HL-60 (cell line): ENCODE measurements at regions not wholly inside any gene's neighbourhood (a gene's known extent, or its start where the extent isn't known, plus 50 kb on each side); places are given as distances from the start of the nearest gene placed in this dataset.

Experiments used
- DNase-seq, 2 experiments: peaks; one replicate each; pipeline ENCODE4 v3.0.0-alpha.2; 2010 to 2020; ENCODE audit warnings: low read depth in 1 of 2, low spot score in 1 of 2
- H3K27ac ChIP-seq: fragments of 250-450 bp; sonication (Bioruptor Pico); replicated peaks from 2 replicates; pipeline ENCODE4 v1.5.1; 2020; ENCODE audit warnings: mild to moderate bottlenecking, moderate library complexity
- H3K27me3 ChIP-seq: fragments of 250-450 bp; sonication (Bioruptor Pico); 2 replicates; pipeline ENCODE4 v1.5.1; 2021; ENCODE audit warnings: mild to moderate bottlenecking, moderate library complexity; ENCODE audit not compliant: insufficient read depth, poor library complexity, severe bottlenecking
- H3K4me3 ChIP-seq: replicated peaks from 2 replicates; pipeline ENCODE4 v1.5.1; 2011; ENCODE audit warnings: mild to moderate bottlenecking, control low read depth, low read length; ENCODE audit not compliant: insufficient read depth
- GABPA ChIP-seq: IDR thresholded peaks from 2 replicates; pipeline ENCODE4 v1.6.1; 2012; ENCODE audit warnings: low read depth
- POLR2AphosphoS5 ChIP-seq: IDR thresholded peaks from 2 replicates; pipeline ENCODE4 v1.6.1; 2012; ENCODE audit warnings: low read depth
- SPI1 ChIP-seq: IDR thresholded peaks from 2 replicates; pipeline ENCODE4 v1.6.1; 2012; ENCODE audit warnings: low read depth, mild to moderate bottlenecking, borderline replicate concordance
- TF ChIP-seq, protein P1 (sequence below): IDR thresholded peaks from 2 replicates; pipeline ENCODE4 v1.6.1; 2012; ENCODE audit warnings: low read depth; ENCODE audit not compliant: insufficient replicate concordance
- TF ChIP-seq, protein P2 (sequence below): IDR thresholded peaks from one replicate; pipeline ENCODE4 v1.5.1; 2011; ENCODE audit warnings: low read length, control low read depth, inconsistent platforms; ENCODE audit not compliant: insufficient read depth

DNA sequence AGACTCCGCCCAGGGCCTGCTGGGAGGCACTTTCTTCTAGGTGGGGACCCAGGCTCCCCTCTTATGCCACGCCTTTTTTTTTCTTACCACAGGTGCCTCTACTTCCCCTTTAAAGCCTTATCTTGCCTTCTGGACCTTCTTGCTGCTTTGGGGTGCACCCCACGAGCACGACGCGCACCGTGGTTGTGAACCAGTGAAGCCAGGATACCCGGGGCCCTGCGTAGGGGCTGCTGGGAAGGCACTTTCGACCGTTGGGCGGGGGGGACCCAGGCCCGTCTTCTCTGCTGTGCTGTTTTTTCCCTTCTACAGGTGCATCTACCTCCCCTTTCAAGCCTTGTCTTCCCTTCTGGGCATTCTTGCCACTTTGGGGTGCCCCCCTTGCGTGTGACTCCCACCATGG lies 305.4 kb downstream of the ALG10 start:
- no peak overlapping the region for H3K4me3 ChIP-seq
- H3K27ac ChIP-seq, result no peak overlapping the region
- no peaks in the 10 kb centered on the region for H3K27me3 ChIP-seq
- TF ChIP-seq POLR2AphosphoS5, result no peak
- DNase-seq, result no peak

DNA sequence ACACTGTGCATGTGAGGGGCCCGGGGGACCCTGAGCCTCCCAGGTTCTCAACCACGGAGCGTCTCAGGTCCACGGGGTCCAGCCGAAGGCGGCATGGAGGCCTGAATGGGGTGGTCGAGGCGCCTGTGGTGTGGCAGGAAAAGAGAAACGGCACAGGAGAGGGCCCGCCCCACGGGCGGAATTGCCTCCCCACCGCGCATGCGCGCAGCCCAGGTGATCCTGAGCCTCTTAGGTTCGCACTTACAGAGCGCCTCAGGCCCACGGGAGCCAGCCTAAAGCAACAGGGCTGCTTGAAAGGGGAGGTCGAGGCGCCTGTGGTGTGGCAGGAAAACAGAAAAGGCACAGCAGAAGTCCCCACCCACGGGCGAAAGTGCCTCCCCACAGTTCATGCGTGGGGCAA lies 311.0 kb downstream of the ALG10 start:
- DNase-seq, result no peak
- Histone ChIP-seq H3K27me3 (no peaks in the 10 kb centered on the region), H3K4me3 (no peak overlapping the region)

DNA sequence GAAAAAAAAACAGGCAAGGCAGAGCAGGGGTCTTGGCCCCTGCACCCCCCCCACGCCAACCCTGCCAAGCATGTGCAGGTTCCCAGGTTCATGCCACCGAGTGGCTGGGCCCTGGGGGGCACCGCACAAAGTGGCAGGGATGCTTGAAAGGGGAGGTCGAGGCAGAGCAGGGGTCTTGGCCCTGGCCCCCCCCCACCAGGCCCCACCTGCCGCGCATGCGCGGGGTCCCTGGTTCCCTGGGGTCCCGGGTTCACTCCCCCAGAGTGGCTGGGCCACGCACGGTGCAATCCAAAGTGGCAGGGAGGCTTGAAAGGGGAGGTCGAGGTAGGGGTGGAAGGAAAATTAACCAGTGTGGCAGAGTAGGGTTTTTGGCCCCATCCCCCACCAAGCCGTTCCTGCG lies 312.2 kb downstream of the ALG10 start:
- TF ChIP-seq SPI1 (no peak), POLR2AphosphoS5 (no peak), GABPA (no peak)
- TF ChIP-seq, protein P1, sequence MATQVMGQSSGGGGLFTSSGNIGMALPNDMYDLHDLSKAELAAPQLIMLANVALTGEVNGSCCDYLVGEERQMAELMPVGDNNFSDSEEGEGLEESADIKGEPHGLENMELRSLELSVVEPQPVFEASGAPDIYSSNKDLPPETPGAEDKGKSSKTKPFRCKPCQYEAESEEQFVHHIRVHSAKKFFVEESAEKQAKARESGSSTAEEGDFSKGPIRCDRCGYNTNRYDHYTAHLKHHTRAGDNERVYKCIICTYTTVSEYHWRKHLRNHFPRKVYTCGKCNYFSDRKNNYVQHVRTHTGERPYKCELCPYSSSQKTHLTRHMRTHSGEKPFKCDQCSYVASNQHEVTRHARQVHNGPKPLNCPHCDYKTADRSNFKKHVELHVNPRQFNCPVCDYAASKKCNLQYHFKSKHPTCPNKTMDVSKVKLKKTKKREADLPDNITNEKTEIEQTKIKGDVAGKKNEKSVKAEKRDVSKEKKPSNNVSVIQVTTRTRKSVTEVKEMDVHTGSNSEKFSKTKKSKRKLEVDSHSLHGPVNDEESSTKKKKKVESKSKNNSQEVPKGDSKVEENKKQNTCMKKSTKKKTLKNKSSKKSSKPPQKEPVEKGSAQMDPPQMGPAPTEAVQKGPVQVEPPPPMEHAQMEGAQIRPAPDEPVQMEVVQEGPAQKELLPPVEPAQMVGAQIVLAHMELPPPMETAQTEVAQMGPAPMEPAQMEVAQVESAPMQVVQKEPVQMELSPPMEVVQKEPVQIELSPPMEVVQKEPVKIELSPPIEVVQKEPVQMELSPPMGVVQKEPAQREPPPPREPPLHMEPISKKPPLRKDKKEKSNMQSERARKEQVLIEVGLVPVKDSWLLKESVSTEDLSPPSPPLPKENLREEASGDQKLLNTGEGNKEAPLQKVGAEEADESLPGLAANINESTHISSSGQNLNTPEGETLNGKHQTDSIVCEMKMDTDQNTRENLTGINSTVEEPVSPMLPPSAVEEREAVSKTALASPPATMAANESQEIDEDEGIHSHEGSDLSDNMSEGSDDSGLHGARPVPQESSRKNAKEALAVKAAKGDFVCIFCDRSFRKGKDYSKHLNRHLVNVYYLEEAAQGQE, result no peak
- TF ChIP-seq, protein P2, sequence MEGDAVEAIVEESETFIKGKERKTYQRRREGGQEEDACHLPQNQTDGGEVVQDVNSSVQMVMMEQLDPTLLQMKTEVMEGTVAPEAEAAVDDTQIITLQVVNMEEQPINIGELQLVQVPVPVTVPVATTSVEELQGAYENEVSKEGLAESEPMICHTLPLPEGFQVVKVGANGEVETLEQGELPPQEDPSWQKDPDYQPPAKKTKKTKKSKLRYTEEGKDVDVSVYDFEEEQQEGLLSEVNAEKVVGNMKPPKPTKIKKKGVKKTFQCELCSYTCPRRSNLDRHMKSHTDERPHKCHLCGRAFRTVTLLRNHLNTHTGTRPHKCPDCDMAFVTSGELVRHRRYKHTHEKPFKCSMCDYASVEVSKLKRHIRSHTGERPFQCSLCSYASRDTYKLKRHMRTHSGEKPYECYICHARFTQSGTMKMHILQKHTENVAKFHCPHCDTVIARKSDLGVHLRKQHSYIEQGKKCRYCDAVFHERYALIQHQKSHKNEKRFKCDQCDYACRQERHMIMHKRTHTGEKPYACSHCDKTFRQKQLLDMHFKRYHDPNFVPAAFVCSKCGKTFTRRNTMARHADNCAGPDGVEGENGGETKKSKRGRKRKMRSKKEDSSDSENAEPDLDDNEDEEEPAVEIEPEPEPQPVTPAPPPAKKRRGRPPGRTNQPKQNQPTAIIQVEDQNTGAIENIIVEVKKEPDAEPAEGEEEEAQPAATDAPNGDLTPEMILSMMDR, result no peak
- no peak for DNase-seq
- Histone ChIP-seq H3K4me3 (no peak overlapping the region), H3K27ac (no peak overlapping the region), H3K27me3 (no peaks in the 10 kb centered on the region)

More for the DNA sequence above, 311.0 kb downstream of the ALG10 start:
- no peak overlapping the region for H3K27ac ChIP-seq
- TF ChIP-seq GABPA, result no peak
- TF ChIP-seq, protein P2, result no peak
- no peak for TF ChIP-seq SPI1
- TF ChIP-seq, protein P1, result no peak
- TF ChIP-seq POLR2AphosphoS5, result no peak

DNA sequence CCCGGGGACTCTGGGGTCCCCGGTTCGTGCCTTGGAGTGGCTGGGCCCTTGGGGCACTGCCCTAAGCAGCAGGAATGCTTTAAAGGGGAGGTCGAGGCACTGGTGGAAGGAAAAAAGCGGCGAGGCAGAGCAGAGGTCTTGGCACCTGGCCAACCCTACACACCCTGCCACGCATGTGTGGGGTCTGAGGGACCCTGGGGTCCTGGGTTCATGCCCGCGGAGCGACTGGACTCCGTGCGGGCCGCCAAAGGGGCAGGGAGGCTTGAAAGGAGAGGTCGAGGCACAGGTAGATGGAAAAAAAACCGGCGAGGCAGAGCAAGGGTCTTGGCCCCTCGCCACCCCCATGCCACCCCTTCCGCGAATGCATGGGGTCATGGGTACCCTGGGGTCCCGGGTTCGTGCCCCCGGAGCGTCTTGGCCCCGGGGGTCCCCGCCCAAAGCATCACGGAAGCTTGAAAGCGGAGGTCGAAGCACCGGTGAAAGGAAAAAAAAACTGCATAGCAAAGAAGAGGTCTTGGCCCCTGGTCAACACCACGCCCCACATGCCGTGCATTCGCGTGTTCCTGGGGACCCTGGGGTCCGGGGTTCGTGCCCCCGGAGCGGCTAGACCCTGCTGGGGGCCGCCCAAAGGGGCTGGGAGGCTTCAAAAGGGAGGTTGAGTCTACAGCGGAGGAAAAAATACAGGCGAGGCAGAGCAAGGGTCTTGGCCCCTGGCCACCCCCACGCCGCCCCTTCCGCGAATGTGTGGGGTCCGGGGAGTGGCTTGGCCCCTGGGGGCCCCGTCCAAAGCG lies 312.9 kb downstream of the ALG10 start:
- Histone ChIP-seq H3K27ac (no peak overlapping the region), H3K27me3 (no peaks in the 10 kb centered on the region), H3K4me3 (no peak overlapping the region)
- no peak for DNase-seq
- TF ChIP-seq, protein P2, result no peak
- TF ChIP-seq SPI1, result no peak
- TF ChIP-seq, protein P1, result no peak
- TF ChIP-seq GABPA, result no peak
- no peak for TF ChIP-seq POLR2AphosphoS5
